Liver (tissue), 7 donors: ENCODE measurements at regions not wholly inside any gene's neighbourhood (a gene's known extent, or its start where the extent isn't known, plus 50 kb on each side); places are given as distances from the start of the nearest gene placed in this dataset.

Experiments
- DNase-seq: peaks from one replicate; pipeline ENCODE4 v3.0.0-alpha.2; 2017; ENCODE audit warnings: low spot score
- H3K27ac ChIP-seq, 2 donors: one replicate each; pipeline ENCODE4 v1.7.0; 2013; ENCODE audit warnings: inconsistent platforms in 2 of 2, low read length in 2 of 2, control low read depth in 1 of 2, low read depth in 1 of 2, mild to moderate bottlenecking in 1 of 2
- H3K27me3 ChIP-seq, 4 donors: one replicate each; pipeline versions ENCODE4 v1.6.1 to v1.7.0; 2013; ENCODE audit warnings: low read length in 3 of 4, inconsistent platforms in 1 of 4, mild to moderate bottlenecking in 1 of 4, moderate library complexity in 1 of 4; ENCODE audit not compliant: control insufficient read depth in 4 of 4, insufficient read depth in 4 of 4
- H3K36me3 ChIP-seq, 4 donors: one replicate each; pipeline versions ENCODE4 v1.6.1 to v1.7.0; 2013; ENCODE audit warnings: low read length in 3 of 4, mild to moderate bottlenecking in 3 of 4, low read depth in 1 of 4, moderate library complexity in 1 of 4; ENCODE audit not compliant: control insufficient read depth in 4 of 4, insufficient read depth in 3 of 4
- H3K4me1 ChIP-seq, 4 donors: one replicate each; pipeline versions ENCODE4 v1.6.1 to v1.7.0; 2013; ENCODE audit warnings: low read length in 3 of 4, mild to moderate bottlenecking in 3 of 4, moderate library complexity in 1 of 4; ENCODE audit not compliant: control insufficient read depth in 4 of 4, insufficient read depth in 4 of 4
- H3K4me3 ChIP-seq, 3 donors: one replicate each; pipeline versions ENCODE4 v1.6.1 to v1.7.0; 2013; ENCODE audit warnings: low read length in 3 of 3, control low read depth in 1 of 3, low read depth in 1 of 3, mild to moderate bottlenecking in 1 of 3
- H3K9ac ChIP-seq, 2 donors: one replicate each; pipeline ENCODE4 v1.7.0; 2013; ENCODE audit warnings: low read length in 2 of 2, mild to moderate bottlenecking in 2 of 2, moderate library complexity in 2 of 2, control low read depth in 1 of 2, low read depth in 1 of 2
- H3K9me3 ChIP-seq, 4 donors: one replicate each; pipeline versions ENCODE4 v1.6.1 to v1.7.0; 2013; ENCODE audit warnings: low read length in 3 of 4; ENCODE audit not compliant: control insufficient read depth in 4 of 4
- EGR1 ChIP-seq, 2 donors: IDR thresholded peaks; 2 replicates each; pipeline ENCODE4 v1.6.1; 2016 to 2018; ENCODE audit warnings: antibody characterized with exemption in 2 of 2, low read depth in 2 of 2
- FOXA1 ChIP-seq: IDR thresholded peaks from 2 replicates; pipeline ENCODE4 v1.6.1; 2016; ENCODE audit warnings: antibody characterized with exemption
- FOXA2 ChIP-seq: IDR thresholded peaks from 2 replicates; pipeline ENCODE4 v1.6.1; 2016; ENCODE audit warnings: antibody characterized with exemption
- GABPA ChIP-seq, 2 donors: IDR thresholded peaks in 1 of 2; conservative IDR thresholded peaks in 1 of 2; 2 replicates each; pipeline ENCODE4 v1.6.1; 2016; ENCODE audit warnings: antibody characterized with exemption in 2 of 2, mild to moderate bottlenecking in 1 of 2, moderate library complexity in 1 of 2
- HNF4A ChIP-seq, 2 donors: conservative IDR thresholded peaks; 2 replicates each; pipeline ENCODE4 v1.6.1; 2016; ENCODE audit warnings: antibody characterized with exemption in 2 of 2, mild to moderate bottlenecking in 2 of 2
- HNF4G ChIP-seq: IDR thresholded peaks from 2 replicates; pipeline ENCODE4 v1.6.1; 2016; ENCODE audit warnings: antibody characterized with exemption
- JUND ChIP-seq, 2 donors: IDR thresholded peaks; 2 replicates each; pipeline ENCODE4 v1.6.1; 2016; ENCODE audit warnings: antibody characterized with exemption in 2 of 2
- NR2F2 ChIP-seq: IDR thresholded peaks from 2 replicates; pipeline ENCODE4 v1.6.1; 2016; ENCODE audit warnings: antibody characterized with exemption
- RAD21 ChIP-seq, 2 donors: IDR thresholded peaks; 2 replicates each; pipeline ENCODE4 v1.6.1; 2016; ENCODE audit warnings: antibody characterized with exemption in 2 of 2, mild to moderate bottlenecking in 2 of 2
- RXRA ChIP-seq, 2 donors: IDR thresholded peaks; 2 replicates each; pipeline ENCODE4 v1.6.1; 2017 to 2018; ENCODE audit warnings: antibody characterized with exemption in 2 of 2, mild to moderate bottlenecking in 1 of 2
- SP1 ChIP-seq: IDR thresholded peaks from 2 replicates; pipeline ENCODE4 v1.6.1; 2018; ENCODE audit warnings: antibody characterized with exemption, mild to moderate bottlenecking
- TAF1 ChIP-seq: conservative IDR thresholded peaks from 2 replicates; pipeline ENCODE4 v1.6.1; 2016; ENCODE audit warnings: antibody characterized with exemption, mild to moderate bottlenecking
- YY1 ChIP-seq: IDR thresholded peaks from 2 replicates; pipeline ENCODE4 v1.6.1; 2016; ENCODE audit warnings: antibody characterized with exemption, mild to moderate bottlenecking
- TF ChIP-seq, protein P1 (sequence below): fragments of 150-350 bp; IDR thresholded peaks from 2 replicates; pipeline ENCODE4 v1.5.1; 2017; ENCODE audit warnings: improper control_type of control experiment, low read depth, low read length; ENCODE audit not compliant: missing input control
- TF ChIP-seq, protein P2 (sequence below): IDR thresholded peaks from 2 replicates; pipeline ENCODE4 v1.6.1; 2016; ENCODE audit warnings: antibody characterized with exemption
- TF ChIP-seq, protein P3 (sequence below): IDR thresholded peaks from 2 replicates; pipeline ENCODE4 v1.6.1; 2016; ENCODE audit warnings: antibody characterized with exemption
- TF ChIP-seq, protein P4 (sequence below): IDR thresholded peaks from 2 replicates; pipeline ENCODE4 v1.6.1; 2016; ENCODE audit warnings: antibody characterized with exemption, mild to moderate bottlenecking
- TF ChIP-seq, protein P5 (sequence below): IDR thresholded peaks from 2 replicates; pipeline ENCODE4 v1.6.1; 2016; ENCODE audit warnings: antibody characterized with exemption
- donor health status: healthy.
- donor health status: healthy.
- donor health status: healthy.
- donor health status: healthy.

DNA sequence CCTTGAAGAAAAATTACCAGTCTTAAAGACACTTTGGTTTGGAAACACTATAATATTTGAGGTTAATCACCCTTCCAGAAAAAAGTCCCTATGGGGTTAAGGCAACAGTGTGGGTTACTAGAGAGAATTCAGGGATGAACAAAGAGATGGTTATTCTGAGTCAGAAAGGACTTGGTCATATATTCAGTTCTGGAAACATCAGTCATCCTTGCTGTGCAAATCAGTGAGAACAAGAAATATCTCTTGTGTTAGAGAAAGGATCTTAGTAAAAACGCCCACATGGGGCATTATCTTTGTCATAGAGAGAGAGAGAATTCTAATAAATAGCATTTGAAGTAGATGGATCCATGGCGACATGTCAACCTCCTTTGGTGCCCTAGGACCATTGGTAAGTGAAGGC is 59.4 kb upstream of the E2F7 start (continued):
- TF ChIP-seq, protein P1, sequence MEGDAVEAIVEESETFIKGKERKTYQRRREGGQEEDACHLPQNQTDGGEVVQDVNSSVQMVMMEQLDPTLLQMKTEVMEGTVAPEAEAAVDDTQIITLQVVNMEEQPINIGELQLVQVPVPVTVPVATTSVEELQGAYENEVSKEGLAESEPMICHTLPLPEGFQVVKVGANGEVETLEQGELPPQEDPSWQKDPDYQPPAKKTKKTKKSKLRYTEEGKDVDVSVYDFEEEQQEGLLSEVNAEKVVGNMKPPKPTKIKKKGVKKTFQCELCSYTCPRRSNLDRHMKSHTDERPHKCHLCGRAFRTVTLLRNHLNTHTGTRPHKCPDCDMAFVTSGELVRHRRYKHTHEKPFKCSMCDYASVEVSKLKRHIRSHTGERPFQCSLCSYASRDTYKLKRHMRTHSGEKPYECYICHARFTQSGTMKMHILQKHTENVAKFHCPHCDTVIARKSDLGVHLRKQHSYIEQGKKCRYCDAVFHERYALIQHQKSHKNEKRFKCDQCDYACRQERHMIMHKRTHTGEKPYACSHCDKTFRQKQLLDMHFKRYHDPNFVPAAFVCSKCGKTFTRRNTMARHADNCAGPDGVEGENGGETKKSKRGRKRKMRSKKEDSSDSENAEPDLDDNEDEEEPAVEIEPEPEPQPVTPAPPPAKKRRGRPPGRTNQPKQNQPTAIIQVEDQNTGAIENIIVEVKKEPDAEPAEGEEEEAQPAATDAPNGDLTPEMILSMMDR: no peak
- TF ChIP-seq GABPA (IDR thresholded peaks at IDR 0.05 in 1 of 2, conservative IDR thresholded peaks at IDR 0.05 in 1 of 2): no peak

DNA sequence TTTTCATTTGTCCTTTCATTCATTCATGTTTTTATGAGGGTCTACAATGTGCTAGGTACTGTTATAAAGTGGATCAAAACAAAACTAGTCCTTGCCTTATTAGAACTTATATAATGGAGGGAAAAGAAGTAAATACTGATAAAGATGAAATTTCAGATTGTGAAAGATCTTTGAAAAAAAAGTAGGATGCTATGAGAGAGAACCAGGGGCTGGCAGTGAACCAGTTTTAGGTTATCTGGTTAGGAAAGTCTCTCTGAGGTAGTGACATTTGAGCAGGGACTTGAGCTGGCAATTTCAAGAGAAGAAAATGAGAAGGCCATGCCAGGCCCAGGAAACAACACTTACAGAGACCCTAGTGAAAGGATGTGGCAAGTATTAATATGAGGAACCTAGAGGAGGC is 57.3 kb upstream of the E2F7 start:
- DNase-seq: no peak
- Histone ChIP-seq H3K27me3 (no peaks in the 10 kb centered on the region), H3K4me3 (no peak overlapping the region), H3K4me1 (no peaks in the 10 kb centered on the region), H3K36me3 (no peaks in the 10 kb centered on the region), H3K9me3 (no peaks in the 10 kb centered on the region), H3K27ac (no peak overlapping the region), H3K9ac (no peak overlapping the region)
- TF ChIP-seq, protein P2, sequence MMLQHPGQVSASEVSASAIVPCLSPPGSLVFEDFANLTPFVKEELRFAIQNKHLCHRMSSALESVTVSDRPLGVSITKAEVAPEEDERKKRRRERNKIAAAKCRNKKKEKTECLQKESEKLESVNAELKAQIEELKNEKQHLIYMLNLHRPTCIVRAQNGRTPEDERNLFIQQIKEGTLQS: no peak
- TF ChIP-seq HNF4G (no peak), FOXA1 (no peak), FOXA2 (no peak), GABPA (IDR thresholded peaks at IDR 0.05 in 1 of 2, conservative IDR thresholded peaks at IDR 0.05 in 1 of 2) (no peak), EGR1 (IDR thresholded peaks at IDR 0.05; ENCODE audit: low read depth in 2 of 2) (no peak), YY1 (no peak), RXRA (IDR thresholded peaks at IDR 0.05) (no peak), JUND (IDR thresholded peaks at IDR 0.05) (no peak), TAF1 (no peak), SP1 (no peak), HNF4A (conservative IDR thresholded peaks at IDR 0.05) (no peak), NR2F2 (no peak), RAD21 (IDR thresholded peaks at IDR 0.05) (no peak)
- TF ChIP-seq, protein P3, sequence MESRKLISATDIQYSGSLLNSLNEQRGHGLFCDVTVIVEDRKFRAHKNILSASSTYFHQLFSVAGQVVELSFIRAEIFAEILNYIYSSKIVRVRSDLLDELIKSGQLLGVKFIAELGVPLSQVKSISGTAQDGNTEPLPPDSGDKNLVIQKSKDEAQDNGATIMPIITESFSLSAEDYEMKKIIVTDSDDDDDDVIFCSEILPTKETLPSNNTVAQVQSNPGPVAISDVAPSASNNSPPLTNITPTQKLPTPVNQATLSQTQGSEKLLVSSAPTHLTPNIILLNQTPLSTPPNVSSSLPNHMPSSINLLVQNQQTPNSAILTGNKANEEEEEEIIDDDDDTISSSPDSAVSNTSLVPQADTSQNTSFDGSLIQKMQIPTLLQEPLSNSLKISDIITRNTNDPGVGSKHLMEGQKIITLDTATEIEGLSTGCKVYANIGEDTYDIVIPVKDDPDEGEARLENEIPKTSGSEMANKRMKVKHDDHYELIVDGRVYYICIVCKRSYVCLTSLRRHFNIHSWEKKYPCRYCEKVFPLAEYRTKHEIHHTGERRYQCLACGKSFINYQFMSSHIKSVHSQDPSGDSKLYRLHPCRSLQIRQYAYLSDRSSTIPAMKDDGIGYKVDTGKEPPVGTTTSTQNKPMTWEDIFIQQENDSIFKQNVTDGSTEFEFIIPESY: no peak
- TF ChIP-seq, protein P4, sequence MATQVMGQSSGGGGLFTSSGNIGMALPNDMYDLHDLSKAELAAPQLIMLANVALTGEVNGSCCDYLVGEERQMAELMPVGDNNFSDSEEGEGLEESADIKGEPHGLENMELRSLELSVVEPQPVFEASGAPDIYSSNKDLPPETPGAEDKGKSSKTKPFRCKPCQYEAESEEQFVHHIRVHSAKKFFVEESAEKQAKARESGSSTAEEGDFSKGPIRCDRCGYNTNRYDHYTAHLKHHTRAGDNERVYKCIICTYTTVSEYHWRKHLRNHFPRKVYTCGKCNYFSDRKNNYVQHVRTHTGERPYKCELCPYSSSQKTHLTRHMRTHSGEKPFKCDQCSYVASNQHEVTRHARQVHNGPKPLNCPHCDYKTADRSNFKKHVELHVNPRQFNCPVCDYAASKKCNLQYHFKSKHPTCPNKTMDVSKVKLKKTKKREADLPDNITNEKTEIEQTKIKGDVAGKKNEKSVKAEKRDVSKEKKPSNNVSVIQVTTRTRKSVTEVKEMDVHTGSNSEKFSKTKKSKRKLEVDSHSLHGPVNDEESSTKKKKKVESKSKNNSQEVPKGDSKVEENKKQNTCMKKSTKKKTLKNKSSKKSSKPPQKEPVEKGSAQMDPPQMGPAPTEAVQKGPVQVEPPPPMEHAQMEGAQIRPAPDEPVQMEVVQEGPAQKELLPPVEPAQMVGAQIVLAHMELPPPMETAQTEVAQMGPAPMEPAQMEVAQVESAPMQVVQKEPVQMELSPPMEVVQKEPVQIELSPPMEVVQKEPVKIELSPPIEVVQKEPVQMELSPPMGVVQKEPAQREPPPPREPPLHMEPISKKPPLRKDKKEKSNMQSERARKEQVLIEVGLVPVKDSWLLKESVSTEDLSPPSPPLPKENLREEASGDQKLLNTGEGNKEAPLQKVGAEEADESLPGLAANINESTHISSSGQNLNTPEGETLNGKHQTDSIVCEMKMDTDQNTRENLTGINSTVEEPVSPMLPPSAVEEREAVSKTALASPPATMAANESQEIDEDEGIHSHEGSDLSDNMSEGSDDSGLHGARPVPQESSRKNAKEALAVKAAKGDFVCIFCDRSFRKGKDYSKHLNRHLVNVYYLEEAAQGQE: no peak
- TF ChIP-seq, protein P5, sequence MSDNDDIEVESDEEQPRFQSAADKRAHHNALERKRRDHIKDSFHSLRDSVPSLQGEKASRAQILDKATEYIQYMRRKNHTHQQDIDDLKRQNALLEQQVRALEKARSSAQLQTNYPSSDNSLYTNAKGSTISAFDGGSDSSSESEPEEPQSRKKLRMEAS: no peak
- TF ChIP-seq, protein P1: no peak
